ENCODE measurements at regions not wholly inside any gene's neighbourhood (a gene's known extent, or its start where the extent isn't known, plus 50 kb on each side); places are given as distances from the start of the nearest gene placed in this dataset.

DNA sequence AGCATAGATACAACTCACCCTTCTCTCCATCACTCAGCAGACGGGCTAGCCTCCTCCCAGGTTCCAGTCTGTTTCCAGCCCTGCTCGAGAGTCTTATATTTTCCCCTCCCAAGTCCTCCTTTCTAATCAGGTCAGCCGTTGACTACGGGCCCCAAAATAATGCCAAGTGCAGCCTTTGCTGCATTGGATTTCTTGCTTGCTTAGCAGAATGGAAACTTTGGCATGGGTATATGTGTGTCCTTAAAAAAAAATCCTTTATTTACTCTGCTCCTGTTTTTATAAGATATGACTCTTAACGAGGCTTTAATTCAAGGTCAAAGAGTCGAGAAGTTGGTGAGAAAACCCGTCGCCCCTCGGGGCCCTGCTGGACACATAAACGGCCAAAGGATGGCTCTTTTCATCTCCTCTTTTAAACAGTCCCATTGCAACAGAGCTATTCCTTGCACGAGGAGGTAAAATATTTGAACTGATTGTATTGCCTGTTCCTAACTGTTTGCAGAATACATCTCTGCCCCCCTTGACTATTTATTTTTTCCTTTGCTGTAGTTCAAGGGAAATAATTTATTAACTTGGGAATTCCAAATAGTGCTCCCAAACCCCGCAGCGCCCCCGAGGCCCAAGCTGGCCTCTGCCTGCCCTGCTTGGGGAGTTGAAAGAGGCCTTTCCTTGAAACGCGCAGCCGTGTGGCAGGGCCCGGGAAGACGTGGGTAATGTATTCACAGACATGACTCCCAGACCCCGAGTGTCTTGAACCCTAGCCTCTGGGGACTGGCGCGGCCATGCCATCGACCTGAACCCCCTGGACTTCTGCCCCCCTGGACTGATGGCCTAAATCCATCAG, 156.5 kb upstream of the MYL2 start:
- POLR2A ChIA-PET = interaction anchor here (0.6 kb wide), 1 partner anchor 16 kb away, joined by 3 read pairs; no protein-coding TSS in a partner anchor

DNA sequence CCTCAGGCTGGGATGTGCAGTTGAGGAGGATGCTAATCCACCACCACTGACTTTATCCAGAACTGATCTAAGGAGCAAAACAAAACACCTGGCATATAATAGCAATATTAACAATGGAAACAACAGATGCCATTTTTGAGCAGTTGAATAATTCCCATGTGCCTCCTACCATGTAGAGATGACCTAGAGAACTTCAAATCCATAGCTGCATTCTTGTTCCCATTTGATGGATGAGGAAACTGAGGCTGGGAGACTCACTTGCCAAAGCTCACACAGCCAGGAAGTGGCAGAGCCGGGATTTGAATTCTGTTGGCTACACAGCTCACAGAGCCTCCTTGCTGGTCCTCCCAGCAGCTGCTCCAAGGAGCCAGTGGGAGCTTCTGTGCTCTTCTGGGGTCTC, 155.8 kb upstream of the MYL2 start:
- no peaks in the 10 kb centered on the region for H3K36me3 ChIP-seq (ENCODE audit: control insufficient read depth in 2 of 2, insufficient read depth in 1 of 2, low read length in 2 of 2)
- ChIA-PET CTCF (no interaction called here), POLR2A (no interaction called here)
- no peaks in the 10 kb centered on the region for H3K9me3 ChIP-seq (ENCODE audit: control insufficient read depth, insufficient read depth, low read depth, low read length)
- peaks cover 2% of the 10 kb centered on the region; the same call in 1 of the 2 replicates for H3K4me1 ChIP-seq (ENCODE audit: control insufficient read depth, insufficient read depth, low read length)
- no peak for TF ChIP-seq GLIS1 (tag by site-specific recombination; IDR thresholded peaks at IDR 0.05)
- H3K4me3 ChIP-seq (ENCODE audit: low read depth, low read length) = no peak overlapping the region
- H3K27ac ChIP-seq (ENCODE audit: extremely low read depth, low read depth, low read length) = no peak overlapping the region

More for the DNA sequence above, 156.5 kb upstream of the MYL2 start:
- Histone ChIP-seq H3K36me3 (ENCODE audit: control insufficient read depth in 2 of 2, insufficient read depth in 1 of 2, low read length in 2 of 2) (no peaks in the 10 kb centered on the region), H3K27ac (ENCODE audit: extremely low read depth, low read depth, low read length) (no peak overlapping the region), H3K4me3 (ENCODE audit: low read depth, low read length) (no peak overlapping the region), H3K9me3 (ENCODE audit: control insufficient read depth, insufficient read depth, low read depth, low read length) (no peaks in the 10 kb centered on the region), H3K4me1 (ENCODE audit: control insufficient read depth, insufficient read depth, low read length) (peaks cover 2% of the 10 kb centered on the region; the same call in 1 of the 2 replicates)
- TF ChIP-seq ZNF174 (tag by site-specific recombination; IDR thresholded peaks at IDR 0.05) (no peak), MYNN (tag by site-specific recombination; IDR thresholded peaks at IDR 0.05; ENCODE audit: borderline replicate concordance) (no peak), ZNF302 (tag by site-specific recombination; IDR thresholded peaks at IDR 0.05; ENCODE audit: low read depth) (no peak), ZNF394 (tag by site-specific recombination; IDR thresholded peaks at IDR 0.05; ENCODE audit: borderline replicate concordance) (no peak), ZNF664 (tag by site-specific recombination; IDR thresholded peaks at IDR 0.05) (no peak), BCL11B (tag by site-specific recombination; IDR thresholded peaks at IDR 0.05; ENCODE audit: low read depth) (no peak), ZNF654 (tag by site-specific recombination; IDR thresholded peaks at IDR 0.05; ENCODE audit: low read depth) (no peak), ZNF830 (tag by site-specific recombination; IDR thresholded peaks at IDR 0.05; ENCODE audit: low read depth) (no peak)
- TF ChIP-seq, protein P1, sequence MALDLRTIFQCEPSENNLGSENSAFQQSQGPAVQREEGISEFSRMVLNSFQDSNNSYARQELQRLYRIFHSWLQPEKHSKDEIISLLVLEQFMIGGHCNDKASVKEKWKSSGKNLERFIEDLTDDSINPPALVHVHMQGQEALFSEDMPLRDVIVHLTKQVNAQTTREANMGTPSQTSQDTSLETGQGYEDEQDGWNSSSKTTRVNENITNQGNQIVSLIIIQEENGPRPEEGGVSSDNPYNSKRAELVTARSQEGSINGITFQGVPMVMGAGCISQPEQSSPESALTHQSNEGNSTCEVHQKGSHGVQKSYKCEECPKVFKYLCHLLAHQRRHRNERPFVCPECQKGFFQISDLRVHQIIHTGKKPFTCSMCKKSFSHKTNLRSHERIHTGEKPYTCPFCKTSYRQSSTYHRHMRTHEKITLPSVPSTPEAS (tag by site-specific recombination; IDR thresholded peaks at IDR 0.05) = no peak
- TF ChIP-seq, protein P2, sequence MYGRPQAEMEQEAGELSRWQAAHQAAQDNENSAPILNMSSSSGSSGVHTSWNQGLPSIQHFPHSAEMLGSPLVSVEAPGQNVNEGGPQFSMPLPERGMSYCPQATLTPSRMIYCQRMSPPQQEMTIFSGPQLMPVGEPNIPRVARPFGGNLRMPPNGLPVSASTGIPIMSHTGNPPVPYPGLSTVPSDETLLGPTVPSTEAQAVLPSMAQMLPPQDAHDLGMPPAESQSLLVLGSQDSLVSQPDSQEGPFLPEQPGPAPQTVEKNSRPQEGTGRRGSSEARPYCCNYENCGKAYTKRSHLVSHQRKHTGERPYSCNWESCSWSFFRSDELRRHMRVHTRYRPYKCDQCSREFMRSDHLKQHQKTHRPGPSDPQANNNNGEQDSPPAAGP (tag by site-specific recombination; IDR thresholded peaks at IDR 0.05) = no peak
- CTCF ChIA-PET = no interaction called here

GRCh38 chr12:111074965-111075364, 154.6 kb upstream of the MYL2 start:
- POLR2A ChIA-PET = no interaction called here
- Histone ChIP-seq H3K4me1 (ENCODE audit: control insufficient read depth, insufficient read depth, low read length) (peaks cover 2% of the 10 kb centered on the region; the same call in 1 of the 2 replicates), H3K27ac (ENCODE audit: extremely low read depth, low read depth, low read length) (no peak overlapping the region), H3K4me3 (ENCODE audit: low read depth, low read length) (no peak overlapping the region), H3K36me3 (ENCODE audit: control insufficient read depth in 2 of 2, insufficient read depth in 1 of 2, low read length in 2 of 2) (no peaks in the 10 kb centered on the region), H3K9me3 (ENCODE audit: control insufficient read depth, insufficient read depth, low read depth, low read length) (no peaks in the 10 kb centered on the region)
- no peak for TF ChIP-seq WT1 (tag by site-specific recombination; IDR thresholded peaks at IDR 0.05)
- TF ChIP-seq, protein P3, sequence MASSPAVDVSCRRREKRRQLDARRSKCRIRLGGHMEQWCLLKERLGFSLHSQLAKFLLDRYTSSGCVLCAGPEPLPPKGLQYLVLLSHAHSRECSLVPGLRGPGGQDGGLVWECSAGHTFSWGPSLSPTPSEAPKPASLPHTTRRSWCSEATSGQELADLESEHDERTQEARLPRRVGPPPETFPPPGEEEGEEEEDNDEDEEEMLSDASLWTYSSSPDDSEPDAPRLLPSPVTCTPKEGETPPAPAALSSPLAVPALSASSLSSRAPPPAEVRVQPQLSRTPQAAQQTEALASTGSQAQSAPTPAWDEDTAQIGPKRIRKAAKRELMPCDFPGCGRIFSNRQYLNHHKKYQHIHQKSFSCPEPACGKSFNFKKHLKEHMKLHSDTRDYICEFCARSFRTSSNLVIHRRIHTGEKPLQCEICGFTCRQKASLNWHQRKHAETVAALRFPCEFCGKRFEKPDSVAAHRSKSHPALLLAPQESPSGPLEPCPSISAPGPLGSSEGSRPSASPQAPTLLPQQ (tag by site-specific recombination; IDR thresholded peaks at IDR 0.05) = no peak
- no peak for TF ChIP-seq ZNF510 (tag by site-specific recombination; IDR thresholded peaks at IDR 0.05; ENCODE audit: insufficient replicate concordance)
- no peak for TF ChIP-seq ZBTB48 (tag by site-specific recombination; IDR thresholded peaks at IDR 0.05)
- TF ChIP-seq ZBTB10 (tag by site-specific recombination; IDR thresholded peaks at IDR 0.05) = no peak
- CTCF ChIA-PET = interaction anchor here (0.9 kb wide), 1 partner anchor 9 kb away, joined by 3 read pairs; no protein-coding TSS in a partner anchor

Data from HEK293 (cell line).